ENCODE measurements at regions not wholly inside any gene's neighbourhood (a gene's known extent, or its start where the extent isn't known, plus 50 kb on each side); places are given as distances from the start of the nearest gene placed in this dataset.

DNA sequence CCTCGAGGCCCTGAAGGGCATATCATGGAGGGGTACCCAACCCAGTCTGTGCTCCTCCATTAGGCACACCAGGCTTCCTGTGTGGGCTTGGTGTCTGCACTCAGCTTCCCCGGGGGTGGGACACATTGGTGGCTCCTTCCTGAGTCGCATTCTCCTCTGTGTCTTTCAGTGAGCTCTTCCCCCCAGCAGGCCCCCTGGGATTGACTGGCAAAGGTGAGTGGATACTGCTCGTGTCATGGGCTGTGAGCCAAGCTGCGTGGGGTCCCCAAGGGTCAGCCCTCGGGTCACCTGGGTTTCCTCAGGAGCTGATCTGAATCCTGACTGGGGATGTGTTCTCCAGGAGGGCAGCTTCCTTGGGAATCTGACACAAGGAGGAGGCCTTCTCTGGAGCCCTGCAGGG, 231.0 kb downstream of the SNRPN start:
- ATAC-seq (ENCODE audit: low read depth) = no peak
- BruUV-seq (replicated peaks) = no TSS peak
- Histone ChIP-seq H3K4me3 (ENCODE audit: insufficient read depth, low read depth, low read length) (no peak overlapping the region), H4K91ac (ENCODE audit: insufficient read depth, low read depth, low read length) (no peak overlapping the region), H4K8ac (ENCODE audit: low read depth in 2 of 2, low read length in 2 of 2) (no peak overlapping the region), H2BK15ac (ENCODE audit: low read depth, low read length) (no peak overlapping the region), H3K9ac (ENCODE audit: low read depth, low read length) (no peak overlapping the region), H3K4ac (ENCODE audit: low read depth, low read length) (no peak overlapping the region), H2AK9ac (replicated peaks; ENCODE audit: low read depth, low read length, poor library complexity) (no peak overlapping the region), H3K36me3 (ENCODE audit: control insufficient read depth, insufficient read depth, low read length) (no peaks in the 10 kb centered on the region), H3K79me1 (ENCODE audit: low read depth in 1 of 2, low read length in 2 of 2) (no peaks in the 10 kb centered on the region), H3K4me1 (ENCODE audit: control insufficient read depth, insufficient read depth, low read length) (no peaks in the 10 kb centered on the region), H2AFZ (replicated peaks; ENCODE audit: low read length, poor library complexity) (no peak overlapping the region), H3K18ac (ENCODE audit: low read depth, low read length) (no peak overlapping the region), H4K20me1 (ENCODE audit: insufficient read depth, low read length) (no peaks in the 10 kb centered on the region), H3K27me3 (ENCODE audit: control insufficient read depth, insufficient read depth, low read length) (no peaks in the 10 kb centered on the region), H3K9me3 (ENCODE audit: control insufficient read depth, insufficient read depth, low read length) (peaks cover 84% of the 10 kb centered on the region), H3K9me1 (ENCODE audit: insufficient read depth, low read length) (no peaks in the 10 kb centered on the region), H2BK5ac (ENCODE audit: low read depth, low read length, poor library complexity, severe bottlenecking) (no peak overlapping the region), H3K14ac (replicated peaks; ENCODE audit: low read depth, low read length) (no peak overlapping the region), H3K56ac (ENCODE audit: extremely low read depth, insufficient read depth, low read length) (no peak overlapping the region), H2BK20ac (ENCODE audit: low read depth, low read length) (no peak overlapping the region), H3K4me2 (ENCODE audit: low read depth, low read length) (no peak overlapping the region), H3K27ac (ENCODE audit: insufficient read depth, low read length) (no peak overlapping the region), H2BK120ac (ENCODE audit: low read depth, low read length) (no peak overlapping the region), H3K23ac (ENCODE audit: low read depth, low read length) (no peak overlapping the region), H4K5ac (ENCODE audit: low read depth, low read length) (no peak overlapping the region), H2AK5ac (ENCODE audit: low read depth, low read length) (no peak overlapping the region)
- no CpG with 5 or more reads among the region's 6 CpGs for WGBS, 2 experiments (ENCODE audit: extremely low coverage in 2 of 2, insufficient read length in 1 of 2)
- TF ChIP-seq, protein P1, sequence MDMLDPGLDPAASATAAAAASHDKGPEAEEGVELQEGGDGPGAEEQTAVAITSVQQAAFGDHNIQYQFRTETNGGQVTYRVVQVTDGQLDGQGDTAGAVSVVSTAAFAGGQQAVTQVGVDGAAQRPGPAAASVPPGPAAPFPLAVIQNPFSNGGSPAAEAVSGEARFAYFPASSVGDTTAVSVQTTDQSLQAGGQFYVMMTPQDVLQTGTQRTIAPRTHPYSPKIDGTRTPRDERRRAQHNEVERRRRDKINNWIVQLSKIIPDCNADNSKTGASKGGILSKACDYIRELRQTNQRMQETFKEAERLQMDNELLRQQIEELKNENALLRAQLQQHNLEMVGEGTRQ (IDR thresholded peaks at IDR 0.05; ENCODE audit: low read depth, low read length) = no peak
- TF ChIP-seq RCOR1 (IDR thresholded peaks at IDR 0.05; ENCODE audit: insufficient replicate concordance, low read length) = no peak
- in situ Hi-C loops (cut with MboI; ENCODE audit: low sequenced_read_pairs) (no loop called here), intact Hi-C loops (cut with micrococcal nuclease) (no loop called here), dilution Hi-C loops (cut with HindIII; ENCODE audit: low sequenced_read_pairs, unreplicated experiment) (no loop called here)
- no peak for DNase-seq
- POLR2A ChIA-PET (ENCODE audit: unreplicated experiment) = no interaction called here
- CTCF ChIA-PET = no interaction called here
